ENCODE measurements at regions not wholly inside any gene's neighbourhood (a gene's known extent, or its start where the extent isn't known, plus 50 kb on each side); places are given as distances from the start of the nearest gene placed in this dataset.

GRCh38 chr1:168941640-168942039, 164.8 kb upstream of the ATP1B1 start:
- CTCF ChIA-PET, result no interaction called here
- H3K27ac Mint-ChIP-seq (ENCODE audit: unreplicated experiment), result no peak overlapping the region
- H3K4me1 Mint-ChIP-seq (ENCODE audit: low read depth, unreplicated experiment), result peaks cover 12% of the 10 kb centered on the region

GRCh38 chr1:168942165-168942564, 164.3 kb upstream of the ATP1B1 start:
- H3K9me3 Mint-ChIP-seq (ENCODE audit: unreplicated experiment), result peaks cover 18% of the 10 kb centered on the region
- TF ChIP-seq, protein P1, sequence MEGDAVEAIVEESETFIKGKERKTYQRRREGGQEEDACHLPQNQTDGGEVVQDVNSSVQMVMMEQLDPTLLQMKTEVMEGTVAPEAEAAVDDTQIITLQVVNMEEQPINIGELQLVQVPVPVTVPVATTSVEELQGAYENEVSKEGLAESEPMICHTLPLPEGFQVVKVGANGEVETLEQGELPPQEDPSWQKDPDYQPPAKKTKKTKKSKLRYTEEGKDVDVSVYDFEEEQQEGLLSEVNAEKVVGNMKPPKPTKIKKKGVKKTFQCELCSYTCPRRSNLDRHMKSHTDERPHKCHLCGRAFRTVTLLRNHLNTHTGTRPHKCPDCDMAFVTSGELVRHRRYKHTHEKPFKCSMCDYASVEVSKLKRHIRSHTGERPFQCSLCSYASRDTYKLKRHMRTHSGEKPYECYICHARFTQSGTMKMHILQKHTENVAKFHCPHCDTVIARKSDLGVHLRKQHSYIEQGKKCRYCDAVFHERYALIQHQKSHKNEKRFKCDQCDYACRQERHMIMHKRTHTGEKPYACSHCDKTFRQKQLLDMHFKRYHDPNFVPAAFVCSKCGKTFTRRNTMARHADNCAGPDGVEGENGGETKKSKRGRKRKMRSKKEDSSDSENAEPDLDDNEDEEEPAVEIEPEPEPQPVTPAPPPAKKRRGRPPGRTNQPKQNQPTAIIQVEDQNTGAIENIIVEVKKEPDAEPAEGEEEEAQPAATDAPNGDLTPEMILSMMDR (IDR thresholded peaks at IDR 0.05; ENCODE audit: insufficient read depth in 1 of 2, low read depth in 1 of 2, low read length in 1 of 2, severe bottlenecking in 1 of 2, unreplicated experiment in 1 of 2), result no peak
- no peak overlapping the region for H3K4me3 Mint-ChIP-seq (ENCODE audit: unreplicated experiment)
- CTCF ChIA-PET, result no interaction called here
- intact Hi-C loops (cut with micrococcal nuclease; ENCODE audit: unreplicated experiment), result no loop called here
- no peak overlapping the region for H3K27ac Mint-ChIP-seq (ENCODE audit: unreplicated experiment)
- H3K4me1 ChIP-seq, result peaks cover 5% of the 10 kb centered on the region
- no peaks in the 10 kb centered on the region for H3K36me3 ChIP-seq (ENCODE audit: control insufficient read depth, insufficient read depth, low read length)
- no peaks in the 10 kb centered on the region for H3K27me3 Mint-ChIP-seq (ENCODE audit: insufficient read depth, unreplicated experiment)
- no peak for DNase-seq
- no peaks in the 10 kb centered on the region for H3K36me3 Mint-ChIP-seq (ENCODE audit: insufficient read depth, unreplicated experiment)
- H3K9me3 ChIP-seq, result no peaks in the 10 kb centered on the region
- no TSS peak for BruUV-seq (replicated peaks)
- H3K4me1 Mint-ChIP-seq (ENCODE audit: low read depth, unreplicated experiment), result peaks cover 12% of the 10 kb centered on the region
- POLR2A ChIA-PET, result no interaction called here
- no peaks in the 10 kb centered on the region for H3K27me3 ChIP-seq (replicated peaks; ENCODE audit: control insufficient read depth, insufficient read depth, low read length)
- H3K4me3 ChIP-seq (ENCODE audit: low read depth, low read length), result no peak overlapping the region

More at GRCh38 chr1:168941640-168942039, 164.8 kb upstream of the ATP1B1 start:
- BruUV-seq (replicated peaks), result no TSS peak
- intact Hi-C loops (cut with micrococcal nuclease; ENCODE audit: unreplicated experiment), result no loop called here
- no peaks in the 10 kb centered on the region for H3K36me3 Mint-ChIP-seq (ENCODE audit: insufficient read depth, unreplicated experiment)
- POLR2A ChIA-PET, result no interaction called here
- no peaks in the 10 kb centered on the region for H3K27me3 Mint-ChIP-seq (ENCODE audit: insufficient read depth, unreplicated experiment)
- Histone ChIP-seq H3K4me1 (peaks cover 5% of the 10 kb centered on the region), H3K36me3 (ENCODE audit: control insufficient read depth, insufficient read depth, low read length) (no peaks in the 10 kb centered on the region), H3K27me3 (replicated peaks; ENCODE audit: control insufficient read depth, insufficient read depth, low read length) (no peaks in the 10 kb centered on the region), H3K4me3 (ENCODE audit: low read depth, low read length) (no peak overlapping the region), H3K9me3 (no peaks in the 10 kb centered on the region)
- TF ChIP-seq, protein P1 (IDR thresholded peaks at IDR 0.05; ENCODE audit: insufficient read depth in 1 of 2, low read depth in 1 of 2, low read length in 1 of 2, severe bottlenecking in 1 of 2, unreplicated experiment in 1 of 2), result no peak
- no peak overlapping the region for H3K4me3 Mint-ChIP-seq (ENCODE audit: unreplicated experiment)
- H3K9me3 Mint-ChIP-seq (ENCODE audit: unreplicated experiment), result peaks cover 18% of the 10 kb centered on the region
- no peak for DNase-seq

- TF ChIP-seq, protein P1 (IDR thresholded peaks at IDR 0.05; ENCODE audit: insufficient read depth in 1 of 2, low read depth in 1 of 2, low read length in 1 of 2, severe bottlenecking in 1 of 2, unreplicated experiment in 1 of 2), result no peak
- Histone ChIP-seq H3K36me3 (ENCODE audit: control insufficient read depth, insufficient read depth, low read length) (no peaks in the 10 kb centered on the region), H3K4me3 (ENCODE audit: low read depth, low read length) (no peak overlapping the region), H3K4me1 (peaks cover 5% of the 10 kb centered on the region), H3K9me3 (no peaks in the 10 kb centered on the region), H3K27me3 (replicated peaks; ENCODE audit: control insufficient read depth, insufficient read depth, low read length) (no peaks in the 10 kb centered on the region)
- DNase-seq, result no peak
- Mint-ChIP-seq H3K9me3 (ENCODE audit: unreplicated experiment) (peaks cover 15% of the 10 kb centered on the region), H3K36me3 (ENCODE audit: insufficient read depth, unreplicated experiment) (no peaks in the 10 kb centered on the region), H3K4me1 (ENCODE audit: low read depth, unreplicated experiment) (peaks cover 9% of the 10 kb centered on the region), H3K4me3 (ENCODE audit: unreplicated experiment) (no peak overlapping the region), H3K27me3 (ENCODE audit: insufficient read depth, unreplicated experiment) (no peaks in the 10 kb centered on the region), H3K27ac (ENCODE audit: unreplicated experiment) (no peak overlapping the region)
- intact Hi-C loops (cut with micrococcal nuclease; ENCODE audit: unreplicated experiment), result no loop called here
- ChIA-PET POLR2A (no interaction called here), CTCF (no interaction called here)
- BruUV-seq (replicated peaks), result no TSS peak
Observed at GRCh38 chr1:168945870-168946269, 160.6 kb upstream of the ATP1B1 start.

Measured in Caco-2 (cell line).